ENCODE measurements at regions not wholly inside any gene's neighbourhood (a gene's known extent, or its start where the extent isn't known, plus 50 kb on each side); places are given as distances from the start of the nearest gene placed in this dataset.

GRCh38 chr1:55814967-55815366, 599.8 kb upstream of the USP24 start:
- Histone ChIP-seq H3K36me3 (no peaks in the 10 kb centered on the region), H3K27ac (no peak overlapping the region), H3K4me3 (no peak overlapping the region), H3K9me3 (no peaks in the 10 kb centered on the region), H3K27me3 (no peaks in the 10 kb centered on the region), H3K4me1 (peaks cover 0 to 3% (median 0%) of the 10 kb centered on the region in 4 donors)
- 50 to 70% methylated on average over 1 of the region's 1 CpG for WGBS, 2 donors (ENCODE audit: low coverage in 1 of 2)
- intact Hi-C loops (cut with DNase I; ENCODE audit: low total_unique reads): loop anchor here (5.0 kb wide), 1 partner anchor 438 kb away; no protein-coding TSS in a partner anchor
- TF ChIP-seq POLR2A (IDR thresholded peaks at IDR 0.05) (no peak), CTCF (IDR thresholded peaks at IDR 0.05) (no peak), POLR2AphosphoS5 (IDR thresholded peaks at IDR 0.05) (no peak), EP300 (IDR thresholded peaks at IDR 0.05; ENCODE audit: low read depth) (no peak)
- no peak for DNase-seq
- in situ Hi-C loops (cut with MboI; ENCODE audit: low pct_ligation_motif_present in 1 of 4, low pct_unique_long_range_greater_than_20kb in 1 of 4, low sequenced_read_pairs in 3 of 4): no loop called here

- no peaks in the 10 kb centered on the region for H3K9me3 ChIP-seq
- peak; percentile 81 to 90 (median 86) for TF ChIP-seq POLR2AphosphoS5 (IDR thresholded peaks at IDR 0.05)
- TF ChIP-seq POLR2A (IDR thresholded peaks at IDR 0.05): no peak
- no peak for TF ChIP-seq CTCF (IDR thresholded peaks at IDR 0.05)
- TF ChIP-seq EP300 (IDR thresholded peaks at IDR 0.05; ENCODE audit: low read depth): peak; percentile 68
- H3K4me1 ChIP-seq: peaks cover 0 to 3% (median 0%) of the 10 kb centered on the region in 4 donors
- intact Hi-C loops (cut with DNase I; ENCODE audit: low total_unique reads) (loop anchor here (5.0 kb wide), 1 partner anchor 436 kb away; no protein-coding TSS in a partner anchor), in situ Hi-C loops (cut with MboI; ENCODE audit: low pct_ligation_motif_present in 1 of 4, low pct_unique_long_range_greater_than_20kb in 1 of 4, low sequenced_read_pairs in 3 of 4) (no loop called here)
- DNase-seq: peak; percentile 56
- H3K27ac ChIP-seq: peak overlapping the region in 3 of 4 donors; percentile 32 to 51 (median 50)
- no peak overlapping the region for H3K4me3 ChIP-seq
- no peaks in the 10 kb centered on the region for H3K36me3 ChIP-seq
- 63 to 83% methylated on average over 1 to 3 of the region's 3 CpGs for WGBS, 2 donors (ENCODE audit: low coverage in 1 of 2)
- no peaks in the 10 kb centered on the region for H3K27me3 ChIP-seq
Measured at GRCh38 chr1:55813618-55814017, 598.5 kb upstream of the USP24 start.

GRCh38 chr1:55812281-55812680, 597.1 kb upstream of the USP24 start:
- in situ Hi-C loops (cut with MboI; ENCODE audit: low pct_ligation_motif_present in 1 of 4, low pct_unique_long_range_greater_than_20kb in 1 of 4, low sequenced_read_pairs in 3 of 4) (no loop called here), intact Hi-C loops (cut with DNase I; ENCODE audit: low total_unique reads) (loop anchor here (5.0 kb wide), 1 partner anchor 435 kb away; no protein-coding TSS in a partner anchor)
- TF ChIP-seq POLR2A (IDR thresholded peaks at IDR 0.05) (no peak), POLR2AphosphoS5 (IDR thresholded peaks at IDR 0.05) (no peak), EP300 (IDR thresholded peaks at IDR 0.05; ENCODE audit: low read depth) (no peak), CTCF (IDR thresholded peaks at IDR 0.05) (no peak)
- H3K9me3 ChIP-seq: peaks cover 0 to 3% of the 10 kb centered on the region in 2 donors
- DNase-seq: no peak
- H3K36me3 ChIP-seq: no peaks in the 10 kb centered on the region
- peak overlapping the region in 1 of 4 donors; percentile 50 for H3K27ac ChIP-seq
- H3K4me3 ChIP-seq: no peak overlapping the region
- no peaks in the 10 kb centered on the region for H3K27me3 ChIP-seq
- peaks cover 0 to 3% (median 0%) of the 10 kb centered on the region in 4 donors for H3K4me1 ChIP-seq

GRCh38 chr1:55808263-55808662, 593.1 kb upstream of the USP24 start:
- peaks cover 0 to 3% of the 10 kb centered on the region in 2 donors for H3K9me3 ChIP-seq
- no peak for DNase-seq
- 91% methylated on average over 1 of the region's 1 CpG for WGBS, 2 donors (ENCODE audit: low coverage in 1 of 2)
- TF ChIP-seq EP300 (IDR thresholded peaks at IDR 0.05; ENCODE audit: low read depth): no peak
- TF ChIP-seq POLR2A (IDR thresholded peaks at IDR 0.05): no peak
- TF ChIP-seq CTCF (IDR thresholded peaks at IDR 0.05): no peak
- H3K4me1 ChIP-seq: peaks cover 0 to under 1% (median 0%) of the 10 kb centered on the region in 4 donors
- intact Hi-C loops (cut with DNase I; ENCODE audit: low total_unique reads) (no loop called here), in situ Hi-C loops (cut with MboI; ENCODE audit: low pct_ligation_motif_present in 1 of 4, low pct_unique_long_range_greater_than_20kb in 1 of 4, low sequenced_read_pairs in 3 of 4) (no loop called here)
- no peak overlapping the region for H3K4me3 ChIP-seq
- no peak overlapping the region for H3K27ac ChIP-seq
- H3K36me3 ChIP-seq: no peaks in the 10 kb centered on the region
- no peaks in the 10 kb centered on the region for H3K27me3 ChIP-seq
